Osteoblast (primary cell): ENCODE measurements at regions not wholly inside any gene's neighbourhood (a gene's known extent, or its start where the extent isn't known, plus 50 kb on each side); places are given as distances from the start of the nearest gene placed in this dataset.

Experiments used
- DNase-seq: peaks from one replicate; pipeline ENCODE4 v3.0.0; 2011; ENCODE audit warnings: low spot score, mixed read lengths; ENCODE audit not compliant: insufficient read length; ENCODE audit errors: missing footprints
- H2AFZ ChIP-seq: 2 replicates; pipeline ENCODE4 v1.6.0; 2011; ENCODE audit warnings: mild to moderate bottlenecking, low read length
- H3K27ac ChIP-seq: 2 replicates; pipeline ENCODE4 v1.5.1; 2011; ENCODE audit warnings: mild to moderate bottlenecking, low read depth, low read length, moderate library complexity
- H3K27me3 ChIP-seq: 2 replicates; pipeline ENCODE4 v1.6.0; 2012; ENCODE audit warnings: mild to moderate bottlenecking, control low read depth, inconsistent platforms, low read length, moderate library complexity; ENCODE audit not compliant: insufficient read depth
- H3K36me3 ChIP-seq: 2 replicates; pipeline ENCODE4 v1.5.1; 2011; ENCODE audit warnings: mild to moderate bottlenecking, low read length, control low read depth, moderate library complexity; ENCODE audit not compliant: insufficient read depth
- H3K4me1 ChIP-seq: 2 replicates; pipeline ENCODE4 v1.5.1; 2011; ENCODE audit warnings: mild to moderate bottlenecking, low read length, control low read depth, moderate library complexity; ENCODE audit not compliant: insufficient read depth
- H3K4me2 ChIP-seq: 2 replicates; pipeline ENCODE4 v1.6.0; 2011; ENCODE audit warnings: mild to moderate bottlenecking, low read length; ENCODE audit not compliant: insufficient read depth
- H3K4me3 ChIP-seq: fragments of 200-600 bp; sonication (generic); 3 replicates; pipeline ENCODE4 v1.5.1; 2012; ENCODE audit warnings: mild to moderate bottlenecking, low read length, inconsistent platforms; ENCODE audit not compliant: insufficient read depth
- H3K79me2 ChIP-seq: 2 replicates; pipeline ENCODE4 v1.6.0; 2012; ENCODE audit warnings: mild to moderate bottlenecking, low read length, control low read depth, inconsistent platforms; ENCODE audit not compliant: insufficient read depth
- H3K9me3 ChIP-seq: 2 replicates; pipeline ENCODE4 v1.5.1; 2011; ENCODE audit warnings: low read depth, low read length, control low read depth
- H4K20me1 ChIP-seq: 2 replicates; pipeline ENCODE4 v1.6.0; 2012; ENCODE audit warnings: mild to moderate bottlenecking, low read length, control low read depth; ENCODE audit not compliant: insufficient read depth
- CTCF ChIP-seq: IDR thresholded peaks from 2 replicates; pipeline ENCODE4 v1.5.1; 2011; ENCODE audit warnings: mild to moderate bottlenecking, low read depth, low read length, moderate library complexity; ENCODE audit errors: extremely low read depth

DNA sequence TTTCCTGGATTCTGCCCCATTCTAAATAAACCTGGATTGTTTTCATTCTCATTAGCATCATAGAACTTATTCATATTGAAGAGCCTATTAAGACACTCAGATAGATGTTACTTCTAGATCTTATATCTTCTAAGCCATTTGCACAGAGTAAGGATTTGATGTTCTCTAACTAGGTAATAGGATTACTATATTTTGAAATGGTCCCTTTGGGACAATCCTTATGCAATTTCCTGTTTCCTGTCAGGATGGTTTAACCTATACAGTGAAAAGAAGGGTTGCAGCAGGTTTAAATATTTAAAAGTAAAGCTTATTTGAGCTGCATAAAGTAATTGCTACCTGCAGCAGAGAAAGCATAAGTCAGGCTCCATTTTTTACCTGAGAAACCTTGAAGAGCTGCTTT, 860.1 kb downstream of the TFAP2A start:
- Histone ChIP-seq H2AFZ (no peak overlapping the region), H3K4me1 (no peaks in the 10 kb centered on the region), H3K79me2 (no peaks in the 10 kb centered on the region), H3K27ac (no peak overlapping the region), H3K27me3 (no peaks in the 10 kb centered on the region), H3K36me3 (no peaks in the 10 kb centered on the region), H3K9me3 (no peaks in the 10 kb centered on the region), H4K20me1 (no peaks in the 10 kb centered on the region), H3K4me2 (no peak overlapping the region), H3K4me3 (no peak overlapping the region)
- DNase-seq: no peak
- TF ChIP-seq CTCF: no peak

DNA sequence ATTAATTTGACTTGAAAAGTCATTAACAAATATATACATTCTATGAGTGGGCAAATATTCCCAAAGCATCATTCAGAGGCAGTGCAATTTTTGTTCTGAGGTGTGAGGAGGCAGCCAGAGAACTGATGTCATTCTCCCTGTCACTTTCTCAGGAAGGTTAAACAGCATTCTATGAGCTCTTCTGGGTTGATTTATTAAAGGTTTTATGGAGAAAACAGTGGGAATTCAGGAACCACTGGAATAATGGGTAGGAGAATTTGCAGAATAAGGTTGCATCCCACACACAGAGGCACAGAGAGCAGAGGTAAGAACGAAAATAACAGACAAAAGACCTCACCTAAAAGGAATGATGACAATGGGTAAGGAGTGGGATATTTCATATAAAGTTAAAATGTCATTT, 860.6 kb downstream of the TFAP2A start:
- no peak for DNase-seq
- Histone ChIP-seq H3K4me3 (no peak overlapping the region), H2AFZ (no peak overlapping the region), H3K27me3 (no peaks in the 10 kb centered on the region), H3K4me2 (no peak overlapping the region), H3K79me2 (no peaks in the 10 kb centered on the region), H3K27ac (no peak overlapping the region), H3K36me3 (no peaks in the 10 kb centered on the region), H4K20me1 (no peaks in the 10 kb centered on the region), H3K9me3 (no peaks in the 10 kb centered on the region), H3K4me1 (no peaks in the 10 kb centered on the region)
- no peak for TF ChIP-seq CTCF

GRCh38 chr6:9553002-9553401, 861.9 kb downstream of the TFAP2A start:
- no peak for DNase-seq
- Histone ChIP-seq H2AFZ (no peak overlapping the region), H3K4me2 (no peak overlapping the region), H3K9me3 (no peaks in the 10 kb centered on the region), H3K79me2 (no peaks in the 10 kb centered on the region), H4K20me1 (no peaks in the 10 kb centered on the region), H3K27ac (no peak overlapping the region), H3K27me3 (no peaks in the 10 kb centered on the region), H3K4me1 (no peaks in the 10 kb centered on the region), H3K4me3 (no peak overlapping the region), H3K36me3 (no peaks in the 10 kb centered on the region)
- TF ChIP-seq CTCF: no peak

DNA sequence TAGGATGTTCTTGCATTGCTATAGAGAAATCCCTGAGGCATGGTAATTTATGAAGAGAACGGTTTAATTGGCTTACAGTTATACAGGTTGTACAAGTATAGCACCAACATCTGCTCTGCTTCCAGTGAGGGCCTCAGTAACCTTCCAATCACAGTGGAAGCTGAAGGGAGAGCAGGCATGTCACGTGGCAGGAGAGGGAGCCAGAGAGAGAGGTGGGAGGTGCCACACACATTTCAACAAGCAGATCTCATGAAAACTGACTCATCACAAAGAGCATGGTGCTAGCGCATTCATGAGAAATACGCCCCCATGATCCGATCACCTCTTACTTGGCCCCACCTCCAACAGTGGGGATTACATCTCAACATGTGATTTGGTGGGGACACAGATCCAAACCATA, 871.2 kb downstream of the TFAP2A start:
- no peak overlapping the region for H3K4me3 ChIP-seq
- no peak overlapping the region for H2AFZ ChIP-seq
- no peaks in the 10 kb centered on the region for H3K9me3 ChIP-seq
- no peak for TF ChIP-seq CTCF
- H3K27ac ChIP-seq: no peak overlapping the region
- H3K79me2 ChIP-seq: no peaks in the 10 kb centered on the region
- DNase-seq: no peak
- no peak overlapping the region for H3K4me2 ChIP-seq
- H4K20me1 ChIP-seq: no peaks in the 10 kb centered on the region
- no peaks in the 10 kb centered on the region for H3K27me3 ChIP-seq
- no peaks in the 10 kb centered on the region for H3K4me1 ChIP-seq
- no peaks in the 10 kb centered on the region for H3K36me3 ChIP-seq
